ENCODE measurements at regions not wholly inside any gene's neighbourhood (a gene's known extent, or its start where the extent isn't known, plus 50 kb on each side); places are given as distances from the start of the nearest gene placed in this dataset.

GRCh38 chr18:25621144-25621543 is 269.2 kb upstream of the ZNF521 start:
- H3K9me3 ChIP-seq (ENCODE audit: low read length) = peaks cover 6% of the 10 kb centered on the region; the same call in 1 of the 2 replicates
- H3K79me2 ChIP-seq (ENCODE audit: insufficient read depth, low read length) = no peaks in the 10 kb centered on the region
- no peak overlapping the region for H3K27ac ChIP-seq (ENCODE audit: low read depth, low read length, poor library complexity, severe bottlenecking)
- no peaks in the 10 kb centered on the region for H3K9me2 ChIP-seq (ENCODE audit: low read depth, low read length)
- H2AFZ ChIP-seq (ENCODE audit: low read length) = no peak overlapping the region
- H3K4me3 ChIP-seq (ENCODE audit: low read depth, low read length, poor library complexity, severe bottlenecking) = no peak overlapping the region
- no peaks in the 10 kb centered on the region for H3K27me3 ChIP-seq (ENCODE audit: insufficient read depth, low read length)
- no peaks in the 10 kb centered on the region for H4K20me1 ChIP-seq (ENCODE audit: insufficient read depth, low read length)
- H3K4me1 ChIP-seq (ENCODE audit: insufficient read depth, low read length, severe bottlenecking) = no peaks in the 10 kb centered on the region
- H3K36me3 ChIP-seq (ENCODE audit: insufficient read depth, low read length) = no peaks in the 10 kb centered on the region
- no peak overlapping the region for H3K4me2 ChIP-seq (ENCODE audit: low read length)
- TF ChIP-seq EZH2 (IDR thresholded peaks at IDR 0.05; ENCODE audit: borderline replicate concordance, low read length) (no peak), CTCF (IDR thresholded peaks at IDR 0.05; ENCODE audit: low read length) (no peak)
- H3K9ac ChIP-seq (ENCODE audit: low read length) = no peak overlapping the region
- H3F3A ChIP-seq (ENCODE audit: insufficient read depth, low read length) = no peaks in the 10 kb centered on the region

GRCh38 chr18:25614168-25614567 is 262.2 kb upstream of the ZNF521 start:
- Histone ChIP-seq H3K79me2 (ENCODE audit: insufficient read depth, low read length) (no peaks in the 10 kb centered on the region), H3K4me2 (ENCODE audit: low read length) (no peak overlapping the region), H3K4me1 (ENCODE audit: insufficient read depth, low read length, severe bottlenecking) (no peaks in the 10 kb centered on the region), H3F3A (ENCODE audit: insufficient read depth, low read length) (no peaks in the 10 kb centered on the region), H4K20me1 (ENCODE audit: insufficient read depth, low read length) (no peaks in the 10 kb centered on the region), H3K9ac (ENCODE audit: low read length) (no peak overlapping the region), H3K27me3 (ENCODE audit: insufficient read depth, low read length) (no peaks in the 10 kb centered on the region), H3K9me3 (ENCODE audit: low read length) (no peaks in the 10 kb centered on the region), H2AFZ (ENCODE audit: low read length) (no peak overlapping the region), H3K27ac (ENCODE audit: low read depth, low read length, poor library complexity, severe bottlenecking) (no peak overlapping the region), H3K4me3 (ENCODE audit: low read depth, low read length, poor library complexity, severe bottlenecking) (no peak overlapping the region), H3K36me3 (ENCODE audit: insufficient read depth, low read length) (no peaks in the 10 kb centered on the region), H3K9me2 (ENCODE audit: low read depth, low read length) (no peaks in the 10 kb centered on the region)
- TF ChIP-seq EZH2 (IDR thresholded peaks at IDR 0.05; ENCODE audit: borderline replicate concordance, low read length) = no peak
- peak; percentile 28; the same call in 1 of the 2 replicates for TF ChIP-seq CTCF (IDR thresholded peaks at IDR 0.05; ENCODE audit: low read length)

GRCh38 chr18:25612466-25612865 is 260.5 kb upstream of the ZNF521 start:
- no peaks in the 10 kb centered on the region for H4K20me1 ChIP-seq (ENCODE audit: insufficient read depth, low read length)
- no peaks in the 10 kb centered on the region for H3K27me3 ChIP-seq (ENCODE audit: insufficient read depth, low read length)
- H3K9me3 ChIP-seq (ENCODE audit: low read length) = peaks cover 5% of the 10 kb centered on the region; the same call in 1 of the 2 replicates
- H3K4me1 ChIP-seq (ENCODE audit: insufficient read depth, low read length, severe bottlenecking) = no peaks in the 10 kb centered on the region
- no peak overlapping the region for H3K4me3 ChIP-seq (ENCODE audit: low read depth, low read length, poor library complexity, severe bottlenecking)
- no peaks in the 10 kb centered on the region for H3K9me2 ChIP-seq (ENCODE audit: low read depth, low read length)
- TF ChIP-seq CTCF (IDR thresholded peaks at IDR 0.05; ENCODE audit: low read length) = no peak
- TF ChIP-seq EZH2 (IDR thresholded peaks at IDR 0.05; ENCODE audit: borderline replicate concordance, low read length) = no peak
- H3K9ac ChIP-seq (ENCODE audit: low read length) = no peak overlapping the region
- no peak overlapping the region for H3K27ac ChIP-seq (ENCODE audit: low read depth, low read length, poor library complexity, severe bottlenecking)
- H3K79me2 ChIP-seq (ENCODE audit: insufficient read depth, low read length) = no peaks in the 10 kb centered on the region
- H2AFZ ChIP-seq (ENCODE audit: low read length) = no peak overlapping the region
- no peaks in the 10 kb centered on the region; the same call in 1 of the 2 replicates for H3K36me3 ChIP-seq (ENCODE audit: insufficient read depth, low read length)
- H3K4me2 ChIP-seq (ENCODE audit: low read length) = no peak overlapping the region
- no peaks in the 10 kb centered on the region for H3F3A ChIP-seq (ENCODE audit: insufficient read depth, low read length)

All from OCI-LY1 (cell line).